Cardiac septum (tissue), 1 donor: ENCODE measurements at regions not wholly inside any gene's neighbourhood (a gene's known extent, or its start where the extent isn't known, plus 50 kb on each side); places are given as distances from the start of the nearest gene placed in this dataset.
A peak's percentile ranks its signal among the peaks of the same experiment; 100 is the strongest.

Experiments
- DNase-seq: peaks from one replicate; pipeline ENCODE4 v3.0.0-alpha.2; 2020; ENCODE audit warnings: low spot score
- intact Hi-C: fragments of 100-400 bp; cut with DNase I; formaldehyde crosslinking; loops from one replicate; pipeline ENCODE4 v1.14.0; 2022
- donor health status: DM: no; HTN: no; CAD: no.

GRCh38 chr19:31223740-31224534, 125.3 kb downstream of the TSHZ3 start:
- intact Hi-C loops = no loop called here
- no peak for DNase-seq

- DNase-seq = no peak
- intact Hi-C loops = no loop called here
Measured at GRCh38 chr19:31220540-31220939, 128.7 kb downstream of the TSHZ3 start.

GRCh38 chr19:31214997-31215396, 134.2 kb downstream of the TSHZ3 start:
- intact Hi-C loops = loop anchor here (10.0 kb wide), 1 partner anchor 100 kb away; no protein-coding TSS in a partner anchor
- no peak for DNase-seq

- peak; percentile 87 for DNase-seq
- intact Hi-C loops = loop anchor here (10.0 kb wide), 1 partner anchor 101 kb away; no protein-coding TSS in a partner anchor
Measured at GRCh38 chr19:31214086-31214485, 135.2 kb downstream of the TSHZ3 start.

- DNase-seq = no peak
- intact Hi-C loops = loop anchor here (10.0 kb wide), 1 partner anchor 104 kb away; no protein-coding TSS in a partner anchor
Measured at GRCh38 chr19:31211088-31211487, 138.1 kb downstream of the TSHZ3 start.

- intact Hi-C loops = no loop called here
Measured at GRCh38 chr19:31205887-31206518, 143.2 kb downstream of the TSHZ3 start.

GRCh38 chr19:31204115-31204514, 145.1 kb downstream of the TSHZ3 start:
- intact Hi-C loops = no loop called here
- no peak for DNase-seq

More at GRCh38 chr19:31205887-31206518, 143.2 kb downstream of the TSHZ3 start:
- DNase-seq = no peak

- DNase-seq = no peak
- intact Hi-C loops = no loop called here
Measured at GRCh38 chr19:31185261-31185660, 164.0 kb downstream of the TSHZ3 start.

GRCh38 chr19:31181535-31181934, 167.7 kb downstream of the TSHZ3 start:
- no peak for DNase-seq
- intact Hi-C loops = no loop called here

- no peak for DNase-seq
- intact Hi-C loops = no loop called here
Measured at GRCh38 chr19:31180907-31181306, 168.3 kb downstream of the TSHZ3 start.

GRCh38 chr19:31179471-31179852, 169.8 kb downstream of the TSHZ3 start:
- intact Hi-C loops = no loop called here
- no peak for DNase-seq

- intact Hi-C loops = no loop called here
Measured at GRCh38 chr19:31178833-31179470, 170.3 kb downstream of the TSHZ3 start.

GRCh38 chr19:31177246-31177645, 172.0 kb downstream of the TSHZ3 start:
- no peak for DNase-seq
- intact Hi-C loops = no loop called here

More at GRCh38 chr19:31178833-31179470, 170.3 kb downstream of the TSHZ3 start:
- no peak for DNase-seq

- DNase-seq = no peak
- intact Hi-C loops = no loop called here
Measured at GRCh38 chr19:31175564-31176348, 173.5 kb downstream of the TSHZ3 start.

- no peak for DNase-seq
- intact Hi-C loops = no loop called here
Measured at GRCh38 chr19:31174948-31175347, 174.3 kb downstream of the TSHZ3 start.

- intact Hi-C loops = no loop called here
- DNase-seq = no peak
Measured at GRCh38 chr19:31173991-31174390, 175.2 kb downstream of the TSHZ3 start.

GRCh38 chr19:31171936-31172335, 177.3 kb downstream of the TSHZ3 start:
- DNase-seq = no peak
- intact Hi-C loops = no loop called here

GRCh38 chr19:31170046-31170445, 179.2 kb downstream of the TSHZ3 start:
- DNase-seq = no peak
- intact Hi-C loops = no loop called here

GRCh38 chr19:31168106-31168625, 181.1 kb downstream of the TSHZ3 start:
- no peak for DNase-seq
- intact Hi-C loops = no loop called here

- intact Hi-C loops = no loop called here
- DNase-seq = no peak
Measured at GRCh38 chr19:31167690-31168089, 181.5 kb downstream of the TSHZ3 start.
